ENCODE measurements at regions not wholly inside any gene's neighbourhood (a gene's known extent, or its start where the extent isn't known, plus 50 kb on each side); places are given as distances from the start of the nearest gene placed in this dataset.

- DNase-seq (ENCODE audit: low read depth in 1 of 2, low spot score in 1 of 2), result no peak
Observed at GRCh38 chr21:41115851-41116250, 52.1 kb upstream of the BACE2 start.
